Heart left ventricle (tissue), 16 donors: ENCODE measurements at regions not wholly inside any gene's neighbourhood (a gene's known extent, or its start where the extent isn't known, plus 50 kb on each side); places are given as distances from the start of the nearest gene placed in this dataset.

Experiments
- ATAC-seq, 4 donors: fragments of 200-7000 bp; cut with Tn5 transposase; one replicate each; pipeline ENCODE4 v1.9.1; 2020 to 2022; ENCODE audit warnings: moderate library complexity in 4 of 4, mild to moderate bottlenecking in 3 of 4, moderate number of reproducible peaks in 1 of 4
- DNase-seq, 5 donors: peaks; one replicate each; pipeline ENCODE4 v3.0.0-alpha.2; 2020
- H3K27ac ChIP-seq, 12 donors: fragments of 200-600 bp; sonication (generic) in 4 of 12; one replicate each; pipeline versions ENCODE4 v1.5.0 to v1.8.0; 2016 to 2022; ENCODE audit warnings: mild to moderate bottlenecking in 2 of 12
- H3K27me3 ChIP-seq, 9 donors: fragments of 200-600 bp; sonication (generic) in 2 of 9; one replicate each; pipeline versions ENCODE4 v1.5.1 to v1.8.0; 2016 to 2022; ENCODE audit warnings: mild to moderate bottlenecking in 3 of 9
- H3K36me3 ChIP-seq, 9 donors: fragments of 200-600 bp; sonication (generic) in 2 of 9; one replicate each; pipeline versions ENCODE4 v1.5.0 to v1.8.0; 2018 to 2022; ENCODE audit warnings: mild to moderate bottlenecking in 2 of 9
- H3K4me1 ChIP-seq, 12 donors: fragments of 200-600 bp; sonication (generic) in 4 of 12; one replicate each; pipeline versions ENCODE4 v1.5.0 to v1.8.0; 2016 to 2022; ENCODE audit warnings: mild to moderate bottlenecking in 3 of 12
- H3K4me3 ChIP-seq, 12 donors: fragments of 200-600 bp; sonication (generic) in 4 of 12; one replicate each; pipeline versions ENCODE4 v1.5.0 to v1.8.0; 2017 to 2022; ENCODE audit warnings: mild to moderate bottlenecking in 9 of 12, moderate library complexity in 4 of 12
- H3K9me3 ChIP-seq, 12 donors: fragments of 200-600 bp; sonication (generic) in 4 of 12; one replicate each; pipeline versions ENCODE4 v1.5.0 to v1.8.0; 2016 to 2022; ENCODE audit warnings: mild to moderate bottlenecking in 1 of 12
- POLR2A ChIP-seq, 2 donors: fragments of 450-650 bp; IDR thresholded peaks; one replicate each; pipeline ENCODE4 v1.6.1; 2017; ENCODE audit warnings: antibody characterized with exemption in 2 of 2, mild to moderate bottlenecking in 2 of 2, moderate library complexity in 2 of 2
- WGBS, 4 donors: extraction: QIAGEN DNeasy Blood & Tissue Kit in 2 of 4; methylation state at CpG; one replicate each; pipeline versions ENCODE4 v1.1.5 to v1.1.7; 2013 to 2018; 5-methylcytosine and 5-hydroxymethylcytosine counted together
- intact Hi-C, 10 donors: fragments of 100-400 bp; cut with DNase I; formaldehyde crosslinking; loops; one replicate each; pipeline versions ENCODE4 v1.11.1 to v1.14.2; 2022
- TF ChIP-seq, protein P1 (sequence below), 12 donors: fragments of 200-600 bp; sonication (generic) in 4 of 12; IDR thresholded peaks; one replicate each; pipeline versions ENCODE4 v1.5.0 to v1.8.0; 2018 to 2022; ENCODE audit warnings: antibody characterized with exemption in 12 of 12, mild to moderate bottlenecking in 5 of 12
- donor health status: ischemic (EF 13 %, LVEDD 7.1; RV severe dilation, severe dysfunction).
- donor health status: healthy with polysubstance abuse.
- donor health status: DM: no; HTN: yes; CAD: no.
- donor health status: DM: no; HTN: no; CAD: no.
- donor health status: ischemic (EF 25% LVEDD 6.9; RV normal size, moderate dysfunction).
- donor health status: ischemic (EF 25% LVEDD 5.7; RV mildly dilated, moderate dysfunction).
- donor health status: healthy.
- donor health status: DM: yes; HTN: yes; CAD: no.
- donor health status: ischemic (EF 35%, LVEDD 5.7; RV mildly dilated, moderate dysfunction).
- donor health status: nonischemic (EF 11% LVEDD 7.7; RV severe dilation, severe dysfunction).
- donor health status: DM: yes; HTN: yes; CAD: no.
- donor health status: PGD.
- donor health status: ischemic (EF 29% LVEDD 5.4; RV normal size, mild dysfunction).
- donor health status: nonischemic (EF 23%, LVEDD 6.1; RV moderate dilation, normal function).

DNA sequence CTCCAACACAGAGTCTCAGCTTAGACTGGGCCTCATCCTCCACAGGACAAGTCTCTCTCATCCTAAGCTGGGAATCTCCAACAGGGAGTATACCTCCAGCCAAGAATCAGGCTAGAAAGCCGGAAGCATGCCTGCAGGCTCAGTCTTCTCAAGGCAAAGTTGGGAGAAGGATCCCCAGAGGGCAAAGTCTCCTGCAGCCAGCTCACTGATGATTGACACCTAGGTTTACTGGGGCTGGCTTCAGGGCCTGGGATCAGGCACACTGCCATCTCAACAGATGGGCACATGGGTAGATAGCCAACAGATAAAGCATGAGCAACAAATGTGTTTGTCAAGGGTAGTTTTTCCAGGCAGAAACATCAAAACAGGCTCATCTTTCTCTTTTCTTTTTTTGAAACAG is 56.1 kb upstream of the TOX3 start:
- Histone ChIP-seq H3K36me3 (no peaks in the 10 kb centered on the region), H3K4me3 (no peak overlapping the region), H3K27ac (no peak overlapping the region), H3K9me3 (no peaks in the 10 kb centered on the region), H3K27me3 (peaks cover 0 to 6% (median 0%) of the 10 kb centered on the region in 9 donors), H3K4me1 (no peaks in the 10 kb centered on the region)
- DNase-seq (no peak), ATAC-seq (no peak)
- intact Hi-C loops, result no loop called here
- no peak for TF ChIP-seq POLR2A (IDR thresholded peaks at IDR 0.05)
- TF ChIP-seq, protein P1, sequence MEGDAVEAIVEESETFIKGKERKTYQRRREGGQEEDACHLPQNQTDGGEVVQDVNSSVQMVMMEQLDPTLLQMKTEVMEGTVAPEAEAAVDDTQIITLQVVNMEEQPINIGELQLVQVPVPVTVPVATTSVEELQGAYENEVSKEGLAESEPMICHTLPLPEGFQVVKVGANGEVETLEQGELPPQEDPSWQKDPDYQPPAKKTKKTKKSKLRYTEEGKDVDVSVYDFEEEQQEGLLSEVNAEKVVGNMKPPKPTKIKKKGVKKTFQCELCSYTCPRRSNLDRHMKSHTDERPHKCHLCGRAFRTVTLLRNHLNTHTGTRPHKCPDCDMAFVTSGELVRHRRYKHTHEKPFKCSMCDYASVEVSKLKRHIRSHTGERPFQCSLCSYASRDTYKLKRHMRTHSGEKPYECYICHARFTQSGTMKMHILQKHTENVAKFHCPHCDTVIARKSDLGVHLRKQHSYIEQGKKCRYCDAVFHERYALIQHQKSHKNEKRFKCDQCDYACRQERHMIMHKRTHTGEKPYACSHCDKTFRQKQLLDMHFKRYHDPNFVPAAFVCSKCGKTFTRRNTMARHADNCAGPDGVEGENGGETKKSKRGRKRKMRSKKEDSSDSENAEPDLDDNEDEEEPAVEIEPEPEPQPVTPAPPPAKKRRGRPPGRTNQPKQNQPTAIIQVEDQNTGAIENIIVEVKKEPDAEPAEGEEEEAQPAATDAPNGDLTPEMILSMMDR (IDR thresholded peaks at IDR 0.05), result no peak
- 69 to 100% (median 76%) methylated on average over 1 of the region's 1 CpG for WGBS, 4 donors

DNA sequence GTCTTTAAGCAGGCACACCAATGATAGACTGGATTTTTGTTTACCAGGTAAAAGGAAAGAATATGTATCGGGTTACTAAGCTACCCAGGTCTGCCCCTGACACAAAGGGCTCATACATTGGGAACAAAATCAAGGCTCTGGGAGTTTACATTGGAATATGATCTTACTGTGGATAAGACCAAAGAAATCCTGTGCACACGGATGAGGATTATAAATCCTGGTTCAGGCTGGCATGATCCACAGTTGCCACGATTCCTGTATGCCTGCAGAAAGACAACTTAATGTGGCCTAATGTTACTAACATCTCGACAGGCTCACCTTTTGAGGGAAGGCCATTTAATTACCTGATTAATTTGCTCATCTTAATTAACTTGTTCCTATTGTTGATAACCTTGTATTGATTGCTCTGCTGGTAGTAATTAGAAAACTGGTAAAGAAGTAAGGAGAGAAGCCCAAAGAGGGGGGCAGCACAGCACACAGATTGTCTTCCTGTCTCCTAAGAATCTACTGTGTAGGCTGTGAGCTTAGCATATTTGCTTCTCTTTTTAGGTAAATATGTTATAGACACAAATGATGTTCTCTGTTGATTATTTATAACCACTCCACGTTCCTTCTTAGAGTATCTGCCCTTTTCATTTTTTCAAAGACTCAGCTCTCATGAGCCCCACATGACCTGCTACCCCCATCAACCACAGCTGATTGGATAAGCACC is 51.0 kb upstream of the TOX3 start:
- Histone ChIP-seq H3K27me3 (peaks cover 0 to 1% (median 0%) of the 10 kb centered on the region in 9 donors), H3K4me3 (no peak overlapping the region), H3K36me3 (no peaks in the 10 kb centered on the region), H3K4me1 (no peaks in the 10 kb centered on the region), H3K27ac (no peak overlapping the region), H3K9me3 (no peaks in the 10 kb centered on the region)
- intact Hi-C loops, result no loop called here
- no peak for TF ChIP-seq POLR2A (IDR thresholded peaks at IDR 0.05)
- TF ChIP-seq, protein P1 (IDR thresholded peaks at IDR 0.05), result no peak
- DNase-seq (no peak), ATAC-seq (no peak)
- WGBS, 4 donors, result 58 to 74% (median 65%) methylated on average over 5 of the region's 5 CpGs

GRCh38 chr16:52597073-52597771 is 50.3 kb upstream of the TOX3 start:
- H3K4me1 ChIP-seq, result no peaks in the 10 kb centered on the region
- 68 to 79% (median 76%) methylated on average over 3 of the region's 3 CpGs for WGBS, 4 donors
- no peak for DNase-seq
- peak overlapping the region in 1 of 12 donors; percentile 13 for H3K27ac ChIP-seq
- H3K9me3 ChIP-seq, result no peaks in the 10 kb centered on the region
- no peaks in the 10 kb centered on the region for H3K36me3 ChIP-seq
- no peak overlapping the region for H3K4me3 ChIP-seq
- no peaks in the 10 kb centered on the region for H3K27me3 ChIP-seq
- TF ChIP-seq, protein P1 (IDR thresholded peaks at IDR 0.05), result no peak
- no peak for TF ChIP-seq POLR2A (IDR thresholded peaks at IDR 0.05)
- ATAC-seq, result no peak
- intact Hi-C loops, result no loop called here
